CD14-positive monocyte (primary cell): ENCODE measurements at regions not wholly inside any gene's neighbourhood (a gene's known extent, or its start where the extent isn't known, plus 50 kb on each side); places are given as distances from the start of the nearest gene placed in this dataset.

ENCODE experiments used
- DNase-seq, 3 donors: peaks; one replicate each; pipeline ENCODE4 v3.0.0-alpha.2; 2011 to 2022
- H2AFZ ChIP-seq: 2 replicates; pipeline ENCODE4 v1.6.0; 2012; ENCODE audit warnings: mild to moderate bottlenecking, low read depth, low read length, inconsistent platforms; ENCODE audit not compliant: insufficient read depth, poor library complexity, severe bottlenecking
- H3K27ac ChIP-seq, 2 donors: 1 replicate in 1 of 2; 2 replicates in 1 of 2; pipeline ENCODE4 v1.5.1; 2012 to 2013; ENCODE audit warnings: low read length in 2 of 2, control low read depth in 1 of 2, inconsistent platforms in 1 of 2, low read depth in 1 of 2, mild to moderate bottlenecking in 1 of 2
- H3K27me3 ChIP-seq, 2 donors: one replicate each; pipeline versions ENCODE4 v1.6.0 to v1.6.1; 2011 to 2013; ENCODE audit warnings: low read length in 2 of 2; ENCODE audit not compliant: control insufficient read depth in 2 of 2, insufficient read depth in 2 of 2
- H3K36me3 ChIP-seq, 2 donors: replicated peaks in 1 of 2; 1 replicate in 1 of 2; 2 replicates in 1 of 2; pipeline versions ENCODE4 v1.5.1 to v1.6.1; 2012 to 2013; ENCODE audit warnings: low read length in 2 of 2, control low read depth in 1 of 2, inconsistent platforms in 1 of 2, mild to moderate bottlenecking in 1 of 2; ENCODE audit not compliant: insufficient read depth in 2 of 2, control insufficient read depth in 1 of 2
- H3K4me1 ChIP-seq, 2 donors: 1 replicate in 1 of 2; 2 replicates in 1 of 2; pipeline versions ENCODE4 v1.5.1 to v1.6.1; 2012 to 2013; ENCODE audit warnings: low read length in 2 of 2, control low read depth in 1 of 2, inconsistent platforms in 1 of 2, mild to moderate bottlenecking in 1 of 2, moderate library complexity in 1 of 2; ENCODE audit not compliant: insufficient read depth in 2 of 2, control insufficient read depth in 1 of 2
- H3K4me2 ChIP-seq: replicated peaks from 2 replicates; pipeline ENCODE3; 2012; ENCODE audit warnings: low read length, moderate library complexity, mild to moderate bottlenecking; ENCODE audit not compliant: poor library complexity, severe bottlenecking; ENCODE audit errors: extremely low read depth
- H3K4me3 ChIP-seq, 3 experiments: fragments of 200-600 bp in 1 of 3; sonication (generic) in 1 of 3; replicated peaks in 1 of 3; 1 replicate in 2 of 3; 2 replicates in 1 of 3; pipeline ENCODE4 v1.5.1; 2011 to 2013; ENCODE audit warnings: low read length in 3 of 3, mild to moderate bottlenecking in 3 of 3, control low read depth in 2 of 3, low read depth in 2 of 3, inconsistent platforms in 1 of 3, moderate library complexity in 1 of 3
- H3K79me2 ChIP-seq: 2 replicates; pipeline ENCODE4 v1.6.0; 2012; ENCODE audit warnings: mild to moderate bottlenecking, control low read depth, inconsistent platforms, low read length, moderate library complexity; ENCODE audit not compliant: insufficient read depth
- H3K9ac ChIP-seq: 2 replicates; pipeline ENCODE4 v1.6.0; 2017; ENCODE audit warnings: low read length, mild to moderate bottlenecking; ENCODE audit not compliant: insufficient read depth, poor library complexity, severe bottlenecking
- H3K9me3 ChIP-seq, 2 donors: replicated peaks in 1 of 2; 1 replicate in 1 of 2; 2 replicates in 1 of 2; pipeline versions ENCODE4 v1.5.1 to v1.6.1; 2012 to 2013; ENCODE audit warnings: low read length in 2 of 2, control low read depth in 1 of 2; ENCODE audit not compliant: control insufficient read depth in 1 of 2, insufficient read depth in 1 of 2
- H4K20me1 ChIP-seq: 2 replicates; pipeline ENCODE4 v1.6.0; 2012; ENCODE audit warnings: mild to moderate bottlenecking, low read length, control low read depth, moderate library complexity; ENCODE audit not compliant: insufficient read depth
- H3K27ac Mint-ChIP-seq, 7 donors: one replicate each; pipeline ENCODE4 v1.8.0; 2020; ENCODE audit warnings: mild to moderate bottlenecking in 7 of 7, mixed read lengths in 7 of 7, moderate library complexity in 6 of 7, inconsistent platforms in 2 of 7
- H3K27me3 Mint-ChIP-seq, 3 donors: one replicate each; pipeline ENCODE4 v1.8.0; 2021 to 2022; ENCODE audit warnings: low read depth in 3 of 3, mild to moderate bottlenecking in 3 of 3, mixed read lengths in 3 of 3, moderate library complexity in 3 of 3, inconsistent platforms in 1 of 3
- H3K36me3 Mint-ChIP-seq, 2 donors: one replicate each; pipeline ENCODE4 v1.8.0; 2020; ENCODE audit warnings: mixed read lengths in 2 of 2, inconsistent platforms in 1 of 2, mild to moderate bottlenecking in 1 of 2
- H3K4me1 Mint-ChIP-seq: one replicate; pipeline ENCODE4 v1.8.0; 2020; ENCODE audit warnings: mild to moderate bottlenecking, mixed read lengths
- H3K4me3 Mint-ChIP-seq, 2 donors: one replicate each; pipeline ENCODE4 v1.8.0; 2020; ENCODE audit warnings: mild to moderate bottlenecking in 2 of 2, mixed read lengths in 2 of 2, moderate library complexity in 1 of 2
- H3K9me3 Mint-ChIP-seq, 7 donors: one replicate each; pipeline ENCODE4 v1.8.0; 2020 to 2022; ENCODE audit warnings: mixed read lengths in 7 of 7, mild to moderate bottlenecking in 6 of 7, moderate library complexity in 6 of 7, inconsistent platforms in 2 of 7
- WGBS: methylation state at CpG from one replicate; pipeline ENCODE4 v1.1.5; 2013; ENCODE audit warnings: missing lambda C conversion rate; ENCODE audit not compliant: insufficient coverage; 5-methylcytosine and 5-hydroxymethylcytosine counted together
- intact Hi-C, 2 donors: fragments of 100-400 bp; cut with micrococcal nuclease; formaldehyde crosslinking; loops; one replicate each; pipeline versions ENCODE4 v1.15.0 to v1.15.1; 2023
- TF ChIP-seq, protein P1 (sequence below): fragments of 200-600 bp; IDR thresholded peaks from one replicate; pipeline ENCODE4 v1.8.0; 2022; ENCODE audit warnings: antibody characterized with exemption, mild to moderate bottlenecking

GRCh38 chr2:117661619-117662018 lies 152.9 kb upstream of the DDX18 start:
- peaks cover 0 to 8% (median 2%) of the 10 kb centered on the region in 7 donors for H3K9me3 Mint-ChIP-seq
- no peaks in the 10 kb centered on the region for H3K36me3 Mint-ChIP-seq
- Histone ChIP-seq H3K4me2 (no peak overlapping the region), H3K27ac (no peak overlapping the region), H2AFZ (no peak overlapping the region), H3K4me3 (no peak overlapping the region), H3K9ac (no peak overlapping the region), H4K20me1 (no peaks in the 10 kb centered on the region), H3K9me3 (no peaks in the 10 kb centered on the region), H3K79me2 (no peaks in the 10 kb centered on the region), H3K27me3 (no peaks in the 10 kb centered on the region), H3K4me1 (no peaks in the 10 kb centered on the region), H3K36me3 (no peaks in the 10 kb centered on the region)
- H3K27ac Mint-ChIP-seq: no peak overlapping the region
- H3K4me1 Mint-ChIP-seq: no peaks in the 10 kb centered on the region
- 90% methylated on average over 3 of the region's 5 CpGs for WGBS
- TF ChIP-seq, protein P1, sequence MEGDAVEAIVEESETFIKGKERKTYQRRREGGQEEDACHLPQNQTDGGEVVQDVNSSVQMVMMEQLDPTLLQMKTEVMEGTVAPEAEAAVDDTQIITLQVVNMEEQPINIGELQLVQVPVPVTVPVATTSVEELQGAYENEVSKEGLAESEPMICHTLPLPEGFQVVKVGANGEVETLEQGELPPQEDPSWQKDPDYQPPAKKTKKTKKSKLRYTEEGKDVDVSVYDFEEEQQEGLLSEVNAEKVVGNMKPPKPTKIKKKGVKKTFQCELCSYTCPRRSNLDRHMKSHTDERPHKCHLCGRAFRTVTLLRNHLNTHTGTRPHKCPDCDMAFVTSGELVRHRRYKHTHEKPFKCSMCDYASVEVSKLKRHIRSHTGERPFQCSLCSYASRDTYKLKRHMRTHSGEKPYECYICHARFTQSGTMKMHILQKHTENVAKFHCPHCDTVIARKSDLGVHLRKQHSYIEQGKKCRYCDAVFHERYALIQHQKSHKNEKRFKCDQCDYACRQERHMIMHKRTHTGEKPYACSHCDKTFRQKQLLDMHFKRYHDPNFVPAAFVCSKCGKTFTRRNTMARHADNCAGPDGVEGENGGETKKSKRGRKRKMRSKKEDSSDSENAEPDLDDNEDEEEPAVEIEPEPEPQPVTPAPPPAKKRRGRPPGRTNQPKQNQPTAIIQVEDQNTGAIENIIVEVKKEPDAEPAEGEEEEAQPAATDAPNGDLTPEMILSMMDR: no peak
- peaks cover 0 to 5% (median 0%) of the 10 kb centered on the region in 3 donors for H3K27me3 Mint-ChIP-seq
- intact Hi-C loops: no loop called here
- no peak overlapping the region for H3K4me3 Mint-ChIP-seq
- DNase-seq: no peak

GRCh38 chr2:117674172-117674571 lies 140.3 kb upstream of the DDX18 start:
- WGBS: no CpG with 5 or more reads among the region's 4 CpGs
- Mint-ChIP-seq H3K27ac (no peak overlapping the region), H3K4me1 (no peaks in the 10 kb centered on the region), H3K27me3 (no peaks in the 10 kb centered on the region), H3K4me3 (no peak overlapping the region), H3K9me3 (peaks cover 0 to 8% (median 2%) of the 10 kb centered on the region in 7 donors), H3K36me3 (no peaks in the 10 kb centered on the region)
- Histone ChIP-seq H3K9me3 (peaks cover 14 to 16% of the 10 kb centered on the region in 2 donors), H3K9ac (no peak overlapping the region), H2AFZ (no peak overlapping the region), H3K4me1 (no peaks in the 10 kb centered on the region), H3K4me3 (no peak overlapping the region), H3K79me2 (no peaks in the 10 kb centered on the region), H3K27me3 (no peaks in the 10 kb centered on the region), H3K27ac (no peak overlapping the region), H3K36me3 (no peaks in the 10 kb centered on the region), H4K20me1 (no peaks in the 10 kb centered on the region), H3K4me2 (no peak overlapping the region)
- DNase-seq: no peak
- TF ChIP-seq, protein P1: no peak
- intact Hi-C loops: no loop called here
